Naive thymus-derived CD8-positive, alpha-beta T cell (primary cell): ENCODE measurements at regions not wholly inside any gene's neighbourhood (a gene's known extent, or its start where the extent isn't known, plus 50 kb on each side); places are given as distances from the start of the nearest gene placed in this dataset.

Experiments
- ATAC-seq, 2 donors: fragments of 150-1000 bp; cut with Tn5 transposase in 1 of 2; sonication (Bioruptor Pico), chemical (Tn5 transposase) in 1 of 2; 1 replicate in 1 of 2; 2 replicates in 1 of 2; pipeline ENCODE4 v1.10.0; 2021; ENCODE audit warnings: mild to moderate bottlenecking in 2 of 2, moderate library complexity in 2 of 2
- POLR2A ChIA-PET: fragments of 350-600 bp; sonication (Branson Sonifier 250); formaldehyde crosslinking; loops from one replicate; lab custom pipeline; 2021; ENCODE audit warnings: antibody characterized with exemption; lab: Charles Lee
- DNase-seq, 10 donors: peaks; one replicate each; pipeline versions ENCODE4 v3.0.0 to v3.0.0-alpha.2; 2020 to 2022
- H3K27ac Mint-ChIP-seq, 10 donors: one replicate each; pipeline ENCODE4 v1.8.0; 2020 to 2022; ENCODE audit warnings: mild to moderate bottlenecking in 10 of 10, mixed read lengths in 10 of 10, moderate library complexity in 4 of 10, inconsistent platforms in 1 of 10
- H3K27me3 Mint-ChIP-seq, 5 donors: one replicate each; pipeline ENCODE4 v1.8.0; 2021 to 2022; ENCODE audit warnings: mixed read lengths in 5 of 5
- H3K36me3 Mint-ChIP-seq, 3 donors: one replicate each; pipeline ENCODE4 v1.8.0; 2020 to 2022; ENCODE audit warnings: mixed read lengths in 3 of 3, mild to moderate bottlenecking in 2 of 3, inconsistent platforms in 1 of 3
- H3K4me1 Mint-ChIP-seq, 4 donors: one replicate each; pipeline ENCODE4 v1.8.0; 2021 to 2022; ENCODE audit warnings: mixed read lengths in 4 of 4
- H3K4me3 Mint-ChIP-seq, 10 donors: one replicate each; pipeline ENCODE4 v1.8.0; 2020 to 2022; ENCODE audit warnings: mild to moderate bottlenecking in 10 of 10, mixed read lengths in 10 of 10, moderate library complexity in 6 of 10, inconsistent platforms in 1 of 10
- H3K9me3 Mint-ChIP-seq, 9 donors: one replicate each; pipeline ENCODE4 v1.8.0; 2020 to 2022; ENCODE audit warnings: mixed read lengths in 9 of 9, mild to moderate bottlenecking in 3 of 9, inconsistent platforms in 1 of 9, moderate library complexity in 1 of 9

- DNase-seq: no peak
- Mint-ChIP-seq H3K4me3 (no peak overlapping the region), H3K9me3 (peaks cover 0 to 2% (median 0%) of the 10 kb centered on the region in 9 donors), H3K27me3 (no peaks in the 10 kb centered on the region), H3K36me3 (no peaks in the 10 kb centered on the region), H3K27ac (no peak overlapping the region), H3K4me1 (no peaks in the 10 kb centered on the region)
- ATAC-seq: no peak
- POLR2A ChIA-PET: no interaction called here
These were observed 112.4 kb upstream of the FOXA2 start for GRCh38 chr20:22696759-22697158.

GRCh38 chr20:22698259-22698842, 114.0 kb upstream of the FOXA2 start:
- no peak overlapping the region for H3K27ac Mint-ChIP-seq
- no peak for DNase-seq
- no peak overlapping the region for H3K4me3 Mint-ChIP-seq
- no peaks in the 10 kb centered on the region for H3K27me3 Mint-ChIP-seq
- H3K4me1 Mint-ChIP-seq: no peaks in the 10 kb centered on the region
- no peak for ATAC-seq
- POLR2A ChIA-PET: no interaction called here
- H3K9me3 Mint-ChIP-seq: peaks cover 0 to 18% (median 0%) of the 10 kb centered on the region in 9 donors
- no peaks in the 10 kb centered on the region for H3K36me3 Mint-ChIP-seq

- no peak for DNase-seq
- no peaks in the 10 kb centered on the region for H3K27me3 Mint-ChIP-seq
- H3K4me3 Mint-ChIP-seq: no peak overlapping the region
- POLR2A ChIA-PET: no interaction called here
- no peak for ATAC-seq
- H3K9me3 Mint-ChIP-seq: peaks cover 0 to 20% (median 0%) of the 10 kb centered on the region in 9 donors
- H3K27ac Mint-ChIP-seq: no peak overlapping the region
- no peaks in the 10 kb centered on the region for H3K4me1 Mint-ChIP-seq
- H3K36me3 Mint-ChIP-seq: no peaks in the 10 kb centered on the region
These were observed 115.0 kb upstream of the FOXA2 start for GRCh38 chr20:22699396-22699795.

- peaks cover 0 to 20% (median 0%) of the 10 kb centered on the region in 9 donors for H3K9me3 Mint-ChIP-seq
- H3K36me3 Mint-ChIP-seq: no peaks in the 10 kb centered on the region
- H3K27me3 Mint-ChIP-seq: no peaks in the 10 kb centered on the region
- no peak overlapping the region for H3K27ac Mint-ChIP-seq
- no peak overlapping the region for H3K4me3 Mint-ChIP-seq
- no peak for DNase-seq
- no peak for ATAC-seq
- POLR2A ChIA-PET: no interaction called here
- no peaks in the 10 kb centered on the region for H3K4me1 Mint-ChIP-seq
These were observed 116.0 kb upstream of the FOXA2 start for GRCh38 chr20:22700367-22700766.

GRCh38 chr20:22701679-22702308, 117.4 kb upstream of the FOXA2 start:
- Mint-ChIP-seq H3K27ac (no peak overlapping the region), H3K4me3 (no peak overlapping the region), H3K9me3 (peaks cover 0 to 25% (median under 1%) of the 10 kb centered on the region in 9 donors), H3K4me1 (no peaks in the 10 kb centered on the region), H3K36me3 (no peaks in the 10 kb centered on the region), H3K27me3 (peaks cover 0 to under 1% (median 0%) of the 10 kb centered on the region in 5 donors)
- POLR2A ChIA-PET: no interaction called here
- DNase-seq (no peak), ATAC-seq (no peak)

GRCh38 chr20:22703843-22704242, 119.5 kb upstream of the FOXA2 start:
- Mint-ChIP-seq H3K36me3 (no peaks in the 10 kb centered on the region), H3K9me3 (peaks cover 0 to 29% (median 2%) of the 10 kb centered on the region in 9 donors), H3K4me1 (no peaks in the 10 kb centered on the region), H3K27me3 (peaks cover 0 to 1% (median 0%) of the 10 kb centered on the region in 5 donors), H3K4me3 (no peak overlapping the region), H3K27ac (no peak overlapping the region)
- DNase-seq: no peak
- no peak for ATAC-seq
- POLR2A ChIA-PET: no interaction called here

- Mint-ChIP-seq H3K36me3 (no peaks in the 10 kb centered on the region), H3K4me1 (peaks cover 0 to 7% (median 0%) of the 10 kb centered on the region in 4 donors), H3K9me3 (peaks cover 0 to 10% (median 0%) of the 10 kb centered on the region in 9 donors), H3K4me3 (no peak overlapping the region), H3K27ac (no peak overlapping the region), H3K27me3 (peaks cover 2 to 33% (median 6%) of the 10 kb centered on the region in 5 donors)
- POLR2A ChIA-PET: no interaction called here
- ATAC-seq (no peak), DNase-seq (no peak)
These were observed 127.8 kb upstream of the FOXA2 start for GRCh38 chr20:22711971-22712755.

- ATAC-seq: no peak
- POLR2A ChIA-PET: no interaction called here
These were observed 132.5 kb upstream of the FOXA2 start for GRCh38 chr20:22716821-22717351.

GRCh38 chr20:22717466-22717865, 133.1 kb upstream of the FOXA2 start:
- Mint-ChIP-seq H3K27ac (no peak overlapping the region), H3K27me3 (peaks cover 0 to 41% (median 3%) of the 10 kb centered on the region in 5 donors), H3K4me1 (peaks cover 0 to 7% (median 0%) of the 10 kb centered on the region in 4 donors), H3K4me3 (no peak overlapping the region), H3K36me3 (no peaks in the 10 kb centered on the region), H3K9me3 (peaks cover 0 to 9% (median 0%) of the 10 kb centered on the region in 9 donors)
- no peak for DNase-seq
- no peak for ATAC-seq
- POLR2A ChIA-PET: no interaction called here

More at GRCh38 chr20:22716821-22717351, 132.5 kb upstream of the FOXA2 start:
- Mint-ChIP-seq H3K36me3 (no peaks in the 10 kb centered on the region), H3K27me3 (peaks cover 0 to 41% (median 6%) of the 10 kb centered on the region in 5 donors), H3K27ac (no peak overlapping the region), H3K9me3 (peaks cover 0 to 9% (median 0%) of the 10 kb centered on the region in 9 donors), H3K4me1 (peaks cover 0 to 7% (median 0%) of the 10 kb centered on the region in 4 donors), H3K4me3 (no peak overlapping the region)
- DNase-seq: no peak

GRCh38 chr20:22719167-22719591, 134.8 kb upstream of the FOXA2 start:
- peaks cover 0 to 7% (median 0%) of the 10 kb centered on the region in 4 donors for H3K4me1 Mint-ChIP-seq
- ATAC-seq (no peak), DNase-seq (no peak)
- H3K4me3 Mint-ChIP-seq: no peak overlapping the region
- POLR2A ChIA-PET: no interaction called here
- peaks cover 0 to 36% (median 6%) of the 10 kb centered on the region in 5 donors for H3K27me3 Mint-ChIP-seq
- H3K9me3 Mint-ChIP-seq: peaks cover 0 to 5% (median 0%) of the 10 kb centered on the region in 9 donors
- no peaks in the 10 kb centered on the region for H3K36me3 Mint-ChIP-seq
- no peak overlapping the region for H3K27ac Mint-ChIP-seq

- POLR2A ChIA-PET: no interaction called here
- Mint-ChIP-seq H3K9me3 (peaks cover 0 to 3% (median 0%) of the 10 kb centered on the region in 9 donors), H3K36me3 (no peaks in the 10 kb centered on the region), H3K27me3 (peaks cover 0 to 26% (median 6%) of the 10 kb centered on the region in 5 donors), H3K4me3 (no peak overlapping the region), H3K4me1 (peaks cover 0 to 7% (median 0%) of the 10 kb centered on the region in 4 donors), H3K27ac (no peak overlapping the region)
- DNase-seq (no peak), ATAC-seq (no peak)
These were observed 135.8 kb upstream of the FOXA2 start for GRCh38 chr20:22720206-22720605.

GRCh38 chr20:22722811-22723210, 138.4 kb upstream of the FOXA2 start:
- Mint-ChIP-seq H3K4me3 (no peak overlapping the region), H3K36me3 (no peaks in the 10 kb centered on the region), H3K27ac (no peak overlapping the region), H3K4me1 (no peaks in the 10 kb centered on the region), H3K9me3 (no peaks in the 10 kb centered on the region), H3K27me3 (peaks cover 0 to 16% (median 3%) of the 10 kb centered on the region in 5 donors)
- no peak for ATAC-seq
- DNase-seq: no peak
- POLR2A ChIA-PET: no interaction called here

GRCh38 chr20:22723659-22724058, 139.3 kb upstream of the FOXA2 start:
- Mint-ChIP-seq H3K4me1 (no peaks in the 10 kb centered on the region), H3K27me3 (peaks cover 0 to 7% (median 3%) of the 10 kb centered on the region in 5 donors), H3K36me3 (no peaks in the 10 kb centered on the region), H3K9me3 (no peaks in the 10 kb centered on the region), H3K27ac (no peak overlapping the region), H3K4me3 (no peak overlapping the region)
- ATAC-seq (no peak), DNase-seq (no peak)
- POLR2A ChIA-PET: no interaction called here
